Lower lobe of right lung (tissue), 2 donors: ENCODE measurements at regions not wholly inside any gene's neighbourhood (a gene's known extent, or its start where the extent isn't known, plus 50 kb on each side); places are given as distances from the start of the nearest gene placed in this dataset.

ENCODE experiments used
- ATAC-seq, 2 donors: fragments of 200-7000 bp; cut with Tn5 transposase; one replicate each; pipeline ENCODE4 v1.9.1; 2020 to 2022; ENCODE audit warnings: mild to moderate bottlenecking in 2 of 2, moderate library complexity in 2 of 2
- DNase-seq: peaks from one replicate; pipeline ENCODE4 v3.0.0-alpha.2; 2020
- H3K27ac ChIP-seq: fragments of 200-600 bp; one replicate; pipeline ENCODE4 v1.8.0; 2022
- H3K27me3 ChIP-seq: fragments of 200-600 bp; one replicate; pipeline ENCODE4 v1.8.0; 2022; ENCODE audit warnings: low read depth
- H3K36me3 ChIP-seq: fragments of 200-600 bp; one replicate; pipeline ENCODE4 v1.8.0; 2022; ENCODE audit warnings: mild to moderate bottlenecking
- H3K4me1 ChIP-seq: fragments of 200-600 bp; one replicate; pipeline ENCODE4 v1.8.0; 2022
- H3K4me3 ChIP-seq: fragments of 200-600 bp; one replicate; pipeline ENCODE4 v1.8.0; 2022; ENCODE audit warnings: mild to moderate bottlenecking
- H3K9me3 ChIP-seq: fragments of 200-600 bp; one replicate; pipeline ENCODE4 v1.8.0; 2022
- CTCF ChIP-seq: fragments of 200-600 bp; IDR thresholded peaks from one replicate; pipeline ENCODE4 v1.8.0; 2022; ENCODE audit warnings: antibody characterized with exemption, mild to moderate bottlenecking
- intact Hi-C: fragments of 100-400 bp; cut with DNase I; formaldehyde crosslinking; loops from one replicate; pipeline ENCODE4 v1.11.0; 2022
- donor health status: DM: no; HTN: yes; CAD: no; lungs with severe emphysema.

- intact Hi-C loops, result no loop called here
- Histone ChIP-seq H3K36me3 (no peaks in the 10 kb centered on the region), H3K27me3 (no peaks in the 10 kb centered on the region), H3K9me3 (peaks cover 6% of the 10 kb centered on the region), H3K27ac (no peak overlapping the region), H3K4me1 (no peaks in the 10 kb centered on the region), H3K4me3 (no peak overlapping the region)
- no peak for TF ChIP-seq CTCF
- DNase-seq, result peak; percentile 43
- peak in 1 of 2 donors; percentile 22 for ATAC-seq
These were observed 106.0 kb downstream of the KIF26A start for GRCh38 chr14:104244221-104245011.

- no peak for DNase-seq
- Histone ChIP-seq H3K27ac (no peak overlapping the region), H3K9me3 (peaks cover 6% of the 10 kb centered on the region), H3K4me1 (no peaks in the 10 kb centered on the region), H3K4me3 (no peak overlapping the region), H3K27me3 (no peaks in the 10 kb centered on the region), H3K36me3 (no peaks in the 10 kb centered on the region)
- TF ChIP-seq CTCF, result no peak
- no peak for ATAC-seq
- intact Hi-C loops, result no loop called here
These were observed 106.7 kb downstream of the KIF26A start for GRCh38 chr14:104245075-104245474.

GRCh38 chr14:104245723-104246122 lies 107.3 kb downstream of the KIF26A start:
- Histone ChIP-seq H3K4me3 (no peak overlapping the region), H3K36me3 (no peaks in the 10 kb centered on the region), H3K9me3 (peaks cover 6% of the 10 kb centered on the region), H3K27ac (no peak overlapping the region), H3K4me1 (no peaks in the 10 kb centered on the region), H3K27me3 (no peaks in the 10 kb centered on the region)
- DNase-seq (no peak), ATAC-seq (no peak)
- no peak for TF ChIP-seq CTCF
- intact Hi-C loops, result no loop called here

GRCh38 chr14:104246401-104247335 lies 108.3 kb downstream of the KIF26A start:
- Histone ChIP-seq H3K27ac (no peak overlapping the region), H3K9me3 (peaks cover 6% of the 10 kb centered on the region), H3K27me3 (no peaks in the 10 kb centered on the region), H3K4me3 (no peak overlapping the region), H3K36me3 (no peaks in the 10 kb centered on the region), H3K4me1 (no peaks in the 10 kb centered on the region)
- ATAC-seq, result peak in 1 of 2 donors; percentile 25
- intact Hi-C loops, result no loop called here
- DNase-seq, result peak; percentile 28
- TF ChIP-seq CTCF, result no peak

GRCh38 chr14:104247336-104248202 lies 109.2 kb downstream of the KIF26A start:
- ATAC-seq (no peak), DNase-seq (peak; percentile 34)
- intact Hi-C loops, result no loop called here
- H3K4me3 ChIP-seq, result no peak overlapping the region
- peaks cover 6% of the 10 kb centered on the region for H3K9me3 ChIP-seq
- no peaks in the 10 kb centered on the region for H3K4me1 ChIP-seq
- TF ChIP-seq CTCF, result no peak
- no peaks in the 10 kb centered on the region for H3K27me3 ChIP-seq
- no peaks in the 10 kb centered on the region for H3K36me3 ChIP-seq
- H3K27ac ChIP-seq, result no peak overlapping the region
